ENCODE measurements at regions not wholly inside any gene's neighbourhood (a gene's known extent, or its start where the extent isn't known, plus 50 kb on each side); places are given as distances from the start of the nearest gene placed in this dataset.
A peak's percentile ranks its signal among the peaks of the same experiment; 100 is the strongest.

DNA sequence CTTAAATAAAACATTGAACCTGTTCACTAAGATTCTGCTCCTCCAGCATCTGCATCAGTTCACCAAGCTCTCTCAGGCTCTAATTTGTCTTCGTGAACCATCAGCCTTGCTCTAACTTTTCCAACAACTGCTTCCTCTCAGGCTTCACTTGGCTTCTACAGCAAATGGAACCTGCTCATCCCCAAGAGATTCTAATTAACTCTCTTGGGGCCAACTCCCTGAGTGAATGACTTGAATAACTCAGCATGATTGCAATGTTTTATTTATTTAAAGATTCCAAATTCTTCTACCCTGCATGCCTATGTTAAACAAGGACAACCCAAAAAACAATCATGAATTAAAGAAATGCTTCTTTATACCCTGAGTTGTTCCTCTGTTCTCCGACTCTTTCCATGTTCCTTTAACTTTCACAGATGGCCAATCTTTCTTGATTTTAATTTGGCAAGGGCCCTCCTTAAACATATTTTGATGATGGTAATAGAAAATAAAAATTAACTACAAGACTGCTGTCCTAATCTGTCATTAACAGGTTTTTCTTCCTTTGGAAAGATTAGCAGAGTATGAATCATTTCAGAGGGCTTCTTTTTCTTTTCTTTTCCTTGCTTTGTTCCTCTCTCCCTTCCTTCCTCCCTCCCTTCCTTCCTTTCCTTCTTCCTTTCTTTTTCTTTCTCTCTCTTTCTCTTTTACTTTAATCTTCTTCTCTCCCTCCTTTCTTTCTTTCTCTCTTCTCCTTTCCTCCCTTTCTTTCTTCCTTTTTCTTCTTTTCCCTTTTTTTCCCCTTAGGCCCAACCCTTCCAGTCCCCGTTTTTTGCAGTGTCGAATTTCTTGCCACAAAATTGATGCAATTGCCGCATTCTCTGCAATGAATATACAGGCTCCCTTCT is 195.0 kb upstream of the RHOBTB1 start:
- DNase-seq, result no peak

DNA sequence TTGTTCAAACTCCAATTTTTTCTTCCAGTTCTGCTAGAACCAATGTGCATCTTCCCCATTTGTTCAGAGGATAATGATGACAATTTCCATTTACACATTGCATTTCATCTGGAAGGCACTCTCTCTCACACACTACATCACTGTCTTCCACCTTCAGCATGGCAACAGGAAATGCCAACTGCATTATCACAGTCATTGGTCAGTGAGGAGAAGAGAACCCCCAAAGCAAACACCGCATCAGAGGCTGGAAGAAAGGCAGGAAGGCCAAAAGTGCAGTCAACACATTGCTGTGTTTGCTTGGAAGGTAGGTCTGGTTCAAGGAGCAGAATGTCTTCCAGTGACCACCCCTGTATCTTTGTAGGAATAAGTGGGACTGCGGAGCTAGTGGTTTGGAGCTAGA is 192.2 kb upstream of the RHOBTB1 start:
- peak; percentile 37 for DNase-seq

DNA sequence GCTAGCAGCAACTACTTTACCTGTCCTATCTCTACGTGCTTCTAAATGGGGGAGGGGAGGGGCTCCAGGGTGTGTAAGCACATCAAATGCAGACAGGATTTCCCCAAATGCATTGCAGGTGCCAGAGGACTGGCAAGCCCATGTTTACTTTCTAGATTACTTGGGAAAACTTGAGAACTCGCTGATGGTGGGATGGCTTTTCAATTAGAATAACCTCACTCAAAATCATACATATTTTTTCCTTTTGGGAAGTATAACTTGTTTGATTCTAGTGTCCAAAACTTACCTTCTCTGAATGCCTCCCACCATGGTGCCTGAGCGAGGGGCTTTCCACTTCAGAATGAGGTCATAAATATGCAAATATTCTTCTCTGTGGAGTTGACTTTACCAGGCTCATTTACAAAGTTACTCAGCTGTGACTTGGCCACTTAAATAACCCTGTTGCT is 191.3 kb upstream of the RHOBTB1 start:
- no peak for DNase-seq

GRCh38 chr10:61130366-61130765 is 186.4 kb upstream of the RHOBTB1 start:
- DNase-seq, result peak; percentile 35

GRCh38 chr10:61128196-61128595 is 184.2 kb upstream of the RHOBTB1 start:
- no peak for DNase-seq

- no peak for DNase-seq
Measured at GRCh38 chr10:61125560-61126170, 181.7 kb upstream of the RHOBTB1 start.

DNA sequence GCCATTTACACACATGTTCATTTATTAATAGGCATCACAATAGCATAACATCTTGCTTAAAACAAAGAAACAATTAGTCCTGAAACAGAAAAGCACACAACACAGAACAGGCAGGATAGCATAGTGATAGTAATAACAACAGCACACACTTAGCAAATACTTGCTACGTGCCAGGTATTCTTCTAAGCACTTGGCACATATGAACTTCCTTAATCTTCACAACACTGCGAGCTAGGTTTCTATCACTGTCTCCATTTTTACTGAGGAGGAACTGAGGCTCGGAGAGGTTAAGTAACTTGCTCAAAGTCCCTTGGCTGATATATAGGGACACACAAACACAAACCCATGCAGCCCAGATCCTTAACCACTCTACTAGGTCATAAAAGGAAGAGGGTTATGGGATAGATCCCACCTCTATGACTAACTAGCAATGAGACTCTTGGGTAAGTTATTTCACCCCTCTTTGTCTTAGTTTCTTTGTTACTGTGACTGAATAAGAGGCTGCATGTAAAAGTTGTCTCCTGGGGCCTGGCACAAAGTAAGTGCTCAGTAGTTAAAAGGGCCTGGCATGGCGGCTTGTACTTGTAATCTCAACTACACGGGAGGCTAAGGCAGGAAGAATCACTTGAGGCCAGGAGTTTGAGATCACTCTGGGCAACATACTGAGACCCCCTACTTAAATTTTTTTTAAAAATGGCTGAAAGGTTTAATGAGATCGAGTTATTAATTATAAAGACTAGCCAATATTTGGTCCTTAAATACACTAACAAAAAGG is 181.0 kb upstream of the RHOBTB1 start:
- DNase-seq, result no peak

DNA sequence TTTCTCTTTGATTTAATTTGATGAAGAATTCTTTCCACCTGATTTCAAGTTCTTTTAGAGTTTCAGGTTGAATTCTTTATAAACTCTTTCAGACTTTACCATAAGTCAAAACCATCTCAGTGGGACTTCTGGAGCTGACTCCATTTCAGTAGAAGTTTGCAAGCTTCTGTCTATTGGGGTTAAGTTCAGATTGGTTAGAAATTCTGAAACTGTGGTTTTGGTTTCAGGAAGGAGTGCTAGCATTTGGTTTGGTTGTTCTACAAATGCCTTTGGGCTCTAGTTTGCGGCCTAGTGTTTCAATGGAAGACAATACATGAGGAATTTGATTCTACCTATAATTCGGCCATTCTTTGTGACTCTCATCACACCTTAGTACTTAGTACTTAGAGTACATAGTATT is 176.8 kb upstream of the RHOBTB1 start:
- DNase-seq, result no peak

- DNase-seq, result no peak
Measured at GRCh38 chr10:61119573-61119972, 175.6 kb upstream of the RHOBTB1 start.

- no peak for DNase-seq
Measured at GRCh38 chr10:61115897-61116296, 171.9 kb upstream of the RHOBTB1 start.

- DNase-seq, result no peak
Measured at GRCh38 chr10:61112771-61113170, 168.8 kb upstream of the RHOBTB1 start.

DNA sequence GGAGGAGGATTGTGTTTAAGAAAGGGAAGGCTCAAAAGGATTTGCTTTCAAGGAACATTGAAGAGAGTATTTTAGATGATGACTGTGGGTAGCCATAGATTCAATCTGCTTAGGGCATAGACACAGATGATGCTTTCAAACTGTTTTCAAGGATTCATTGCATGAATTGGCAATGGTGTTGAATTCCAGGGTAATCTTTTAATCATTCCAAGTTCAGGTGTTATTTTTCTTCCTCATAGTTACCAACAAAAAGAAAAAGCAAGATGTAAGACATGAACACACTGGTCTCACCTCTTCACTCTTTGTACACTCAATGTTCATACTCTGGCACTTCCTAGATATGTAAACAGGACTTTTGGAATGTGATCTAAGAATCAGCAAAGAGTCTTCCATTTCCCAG is 167.0 kb upstream of the RHOBTB1 start:
- DNase-seq, result no peak

DNA sequence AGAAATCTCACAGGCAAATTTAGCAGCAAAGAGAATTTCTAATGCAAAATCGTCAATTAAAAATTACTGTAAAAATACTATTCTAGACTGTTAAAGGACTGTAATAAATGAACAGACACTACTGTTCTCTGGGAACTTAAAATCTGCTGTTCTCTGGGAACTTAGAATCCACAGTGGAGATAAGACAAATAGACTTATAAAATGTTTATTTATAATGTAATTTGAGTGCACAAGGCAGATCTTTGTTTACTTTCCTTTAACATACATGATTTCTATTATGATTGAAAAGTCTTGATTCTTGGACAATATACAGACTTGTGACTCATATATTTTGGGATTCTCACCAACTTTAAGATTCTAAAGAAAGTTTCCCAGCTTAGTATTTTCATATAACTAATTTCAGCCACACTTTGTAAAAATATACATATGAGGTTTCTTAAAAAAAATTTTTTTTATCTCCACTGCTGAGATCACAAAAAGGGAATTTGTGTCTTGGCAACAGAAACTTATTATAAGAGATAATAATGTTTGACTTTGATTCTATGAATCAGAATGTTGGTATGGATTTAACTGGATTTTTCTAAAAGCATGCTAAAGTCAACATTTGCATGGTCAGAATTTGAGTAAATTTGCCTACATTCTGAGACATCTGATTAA is 166.3 kb upstream of the RHOBTB1 start:
- peak; percentile 63 for DNase-seq

- DNase-seq, result no peak
Measured at GRCh38 chr10:61108915-61109314, 164.9 kb upstream of the RHOBTB1 start.

DNA sequence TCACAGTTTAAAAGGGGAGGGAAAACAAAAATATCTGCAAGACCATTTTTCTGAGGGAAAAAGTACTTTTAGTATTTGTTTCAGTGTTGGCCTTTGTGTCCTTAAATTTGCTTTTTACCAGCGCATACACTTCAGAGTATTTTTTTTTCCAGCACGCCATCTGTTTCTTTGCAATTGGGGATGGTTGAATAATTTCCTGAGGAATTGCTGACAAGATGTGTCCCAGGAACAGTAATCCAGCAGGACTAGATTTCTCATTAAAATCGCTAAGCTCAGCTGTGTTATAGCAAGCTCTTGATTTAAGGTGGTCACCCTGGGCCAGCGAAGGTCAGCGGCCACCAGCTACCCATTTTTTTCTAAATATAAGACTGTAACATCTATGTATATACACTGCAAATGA is 156.9 kb upstream of the RHOBTB1 start:
- no peak for DNase-seq

DNA sequence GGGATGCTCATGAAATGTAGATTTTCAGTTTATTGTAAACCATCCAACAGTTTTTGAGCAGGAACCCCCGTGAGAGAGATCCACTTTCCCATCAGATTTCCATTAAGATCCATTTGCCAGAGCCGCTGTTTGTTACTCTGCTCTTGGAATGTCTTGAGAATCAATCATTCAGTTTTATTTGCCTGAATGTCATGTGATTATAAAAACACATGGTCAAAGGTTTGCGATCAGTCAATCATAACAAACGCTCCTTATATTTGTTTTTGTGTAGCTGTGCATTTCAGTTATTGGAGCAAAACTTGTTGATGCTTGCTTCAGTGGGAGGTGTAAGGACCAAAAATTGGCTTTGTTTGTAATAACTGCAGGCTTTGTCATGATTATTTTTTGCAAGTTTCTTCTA is 155.8 kb upstream of the RHOBTB1 start:
- DNase-seq, result no peak

- no peak for DNase-seq
Measured at GRCh38 chr10:61098966-61099365, 155.0 kb upstream of the RHOBTB1 start.

- DNase-seq, result no peak
Measured at GRCh38 chr10:61097026-61097425, 153.0 kb upstream of the RHOBTB1 start.

DNA sequence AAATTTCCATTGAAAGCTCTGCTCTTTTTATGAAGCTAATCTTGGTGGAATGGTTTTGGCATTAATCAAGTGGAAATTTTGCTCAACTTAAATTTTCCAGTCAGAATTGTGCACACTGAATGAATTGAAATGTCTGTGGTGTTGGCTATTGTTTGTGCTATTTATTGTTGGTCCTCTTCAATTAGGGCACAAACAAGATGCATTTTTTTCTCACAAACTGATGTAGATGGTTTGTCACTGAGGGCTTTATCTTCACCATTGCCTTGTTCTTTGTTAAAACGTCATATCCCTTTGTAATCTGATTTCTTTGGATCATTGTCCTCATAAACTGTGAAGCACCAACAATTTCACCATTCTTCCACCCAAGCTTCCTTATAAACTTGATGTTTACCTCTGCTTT is 152.1 kb upstream of the RHOBTB1 start:
- no peak for DNase-seq

DNA sequence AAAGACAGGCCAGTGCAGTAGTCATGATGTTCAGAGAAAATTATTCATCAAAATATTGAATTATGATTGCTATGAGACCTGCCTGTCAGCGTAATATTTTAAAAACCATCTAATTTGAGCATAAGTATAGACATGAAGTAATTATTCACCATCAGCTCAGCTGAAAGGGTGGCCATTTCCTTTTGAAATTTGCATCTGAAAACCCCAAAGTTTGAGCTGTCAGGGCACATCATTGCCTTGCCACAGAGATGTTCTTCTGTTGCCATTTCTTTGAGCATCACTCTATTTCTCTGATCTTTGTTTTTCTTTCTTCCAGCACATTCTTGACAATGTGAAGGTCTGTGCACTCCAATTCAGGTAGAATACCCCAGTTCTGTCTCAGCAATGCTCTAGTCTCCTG is 147.5 kb upstream of the RHOBTB1 start:
- no peak for DNase-seq

- DNase-seq, result no peak
Measured at GRCh38 chr10:61089251-61089650, 145.3 kb upstream of the RHOBTB1 start.

- DNase-seq, result no peak
Measured at GRCh38 chr10:61084493-61084892, 140.5 kb upstream of the RHOBTB1 start.

DNA sequence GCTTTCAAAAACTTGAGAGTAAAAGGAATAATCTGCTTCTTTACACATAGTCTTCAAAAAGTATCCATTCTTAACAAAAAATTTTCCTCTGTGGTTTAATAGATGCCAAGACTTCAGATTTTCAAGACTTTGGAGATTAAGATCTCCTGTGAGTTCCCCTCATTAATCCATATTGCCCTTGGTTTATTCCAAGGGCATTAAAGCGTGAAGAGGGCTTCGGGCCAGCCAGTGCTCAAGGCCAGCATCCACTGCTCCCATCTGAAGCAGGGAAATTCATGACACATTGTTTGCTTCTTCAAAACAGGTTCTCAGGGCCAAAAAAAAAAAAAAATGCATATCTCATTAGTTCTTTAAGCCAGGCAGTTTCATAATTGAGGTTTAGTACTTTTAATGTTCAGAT is 137.3 kb upstream of the RHOBTB1 start:
- no peak for DNase-seq

Data from fibroblast of skin of abdomen (primary cell).